NCI-H82 (cell line): ENCODE measurements at regions not wholly inside any gene's neighbourhood (a gene's known extent, or its start where the extent isn't known, plus 50 kb on each side); places are given as distances from the start of the nearest gene placed in this dataset.

Experiments
- DNase-seq: peaks from one replicate; lab custom pipeline; 2025; lab: John Stamatoyannopoulos, UW

- DNase-seq = no peak
Measured at GRCh38 chr6:119655124-119655523, 305.6 kb upstream of the MAN1A1 start.

GRCh38 chr6:119653329-119653728, 303.8 kb upstream of the MAN1A1 start:
- DNase-seq = no peak

GRCh38 chr6:119649531-119649930, 300.0 kb upstream of the MAN1A1 start:
- peak; percentile 78 for DNase-seq

GRCh38 chr6:119647309-119647708, 297.7 kb upstream of the MAN1A1 start:
- DNase-seq = no peak

GRCh38 chr6:119643876-119644275, 294.3 kb upstream of the MAN1A1 start:
- peak; percentile 80 for DNase-seq

GRCh38 chr6:119637768-119638167, 288.2 kb upstream of the MAN1A1 start:
- DNase-seq = no peak

GRCh38 chr6:119636060-119636459, 286.5 kb upstream of the MAN1A1 start:
- no peak for DNase-seq

GRCh38 chr6:119633461-119633860, 283.9 kb upstream of the MAN1A1 start:
- no peak for DNase-seq

GRCh38 chr6:119630561-119631192, 281.1 kb upstream of the MAN1A1 start:
- DNase-seq = no peak

GRCh38 chr6:119628691-119629594, 279.4 kb upstream of the MAN1A1 start:
- no peak for DNase-seq

- no peak for DNase-seq
Measured at GRCh38 chr6:119627908-119628669, 278.5 kb upstream of the MAN1A1 start.

- no peak for DNase-seq
Measured at GRCh38 chr6:119626884-119627619, 277.5 kb upstream of the MAN1A1 start.

- DNase-seq = no peak
Measured at GRCh38 chr6:119620846-119621555, 271.4 kb upstream of the MAN1A1 start.

GRCh38 chr6:119614138-119614537, 264.6 kb upstream of the MAN1A1 start:
- DNase-seq = no peak

- peak; percentile 71 for DNase-seq
Measured at GRCh38 chr6:119612911-119613381, 263.4 kb upstream of the MAN1A1 start.

- DNase-seq = no peak
Measured at GRCh38 chr6:119612176-119612891, 262.8 kb upstream of the MAN1A1 start.

- DNase-seq = no peak
Measured at GRCh38 chr6:119610754-119611153, 261.2 kb upstream of the MAN1A1 start.

GRCh38 chr6:119610265-119610664, 260.7 kb upstream of the MAN1A1 start:
- DNase-seq = no peak

GRCh38 chr6:119609865-119610264, 260.3 kb upstream of the MAN1A1 start:
- DNase-seq = no peak

- no peak for DNase-seq
Measured at GRCh38 chr6:119608994-119609393, 259.4 kb upstream of the MAN1A1 start.
